ENCODE measurements at regions not wholly inside any gene's neighbourhood (a gene's known extent, or its start where the extent isn't known, plus 50 kb on each side); places are given as distances from the start of the nearest gene placed in this dataset.

GRCh38 chr16:9351841-9352434, 260.5 kb downstream of the HAPSTR1 start:
- no peak for TF ChIP-seq CTCF (conservative IDR thresholded peaks at IDR 0.05; ENCODE audit: low read length)
- TF ChIP-seq EZH2phosphoT487 (IDR thresholded peaks at IDR 0.05; ENCODE audit: borderline replicate concordance), result no peak
